Neural crest cell (in vitro differentiated cells): ENCODE measurements at regions not wholly inside any gene's neighbourhood (a gene's known extent, or its start where the extent isn't known, plus 50 kb on each side); places are given as distances from the start of the nearest gene placed in this dataset.

ENCODE experiments used
- DNase-seq: peaks from one replicate; pipeline ENCODE4 v3.0.0; 2021; ENCODE audit warnings: low read depth, mixed read lengths, low spot score
- H3K27ac Mint-ChIP-seq: one replicate; pipeline ENCODE4 v1.8.0; 2021; ENCODE audit warnings: mild to moderate bottlenecking, mixed read lengths; ENCODE audit not compliant: unreplicated experiment
- H3K27me3 Mint-ChIP-seq: 2 replicates; pipeline ENCODE4 v1.8.0; 2021; ENCODE audit warnings: low read depth, mild to moderate bottlenecking, mixed read lengths
- H3K36me3 Mint-ChIP-seq: 2 replicates; pipeline ENCODE4 v1.8.0; 2021; ENCODE audit warnings: low read depth, mild to moderate bottlenecking, mixed read lengths
- H3K4me1 Mint-ChIP-seq: 2 replicates; pipeline ENCODE4 v1.8.0; 2021; ENCODE audit warnings: mixed read lengths
- H3K4me3 Mint-ChIP-seq: one replicate; pipeline ENCODE4 v1.8.0; 2021; ENCODE audit warnings: mild to moderate bottlenecking, mixed read lengths
- H3K9me3 Mint-ChIP-seq: 2 replicates; pipeline ENCODE4 v1.8.0; 2021; ENCODE audit warnings: mixed read lengths
- CTCF ChIP-seq: fragments of 200-600 bp; sonication (generic); conservative IDR thresholded peaks from 2 replicates; pipeline ENCODE4 v1.5.0; 2021; ENCODE audit warnings: antibody characterized with exemption, mild to moderate bottlenecking

GRCh38 chr1:212155219-212155618, 119.7 kb downstream of the DTL start:
- H3K27ac Mint-ChIP-seq = no peak overlapping the region
- DNase-seq = no peak
- no peaks in the 10 kb centered on the region for H3K36me3 Mint-ChIP-seq
- H3K4me1 Mint-ChIP-seq = peaks cover 6% of the 10 kb centered on the region
- no peak for TF ChIP-seq CTCF
- peaks cover 5% of the 10 kb centered on the region for H3K9me3 Mint-ChIP-seq
- H3K4me3 Mint-ChIP-seq = no peak overlapping the region
- H3K27me3 Mint-ChIP-seq = no peaks in the 10 kb centered on the region

- DNase-seq = no peak
- Mint-ChIP-seq H3K4me3 (no peak overlapping the region), H3K9me3 (peaks cover 5% of the 10 kb centered on the region), H3K36me3 (no peaks in the 10 kb centered on the region), H3K27me3 (no peaks in the 10 kb centered on the region), H3K27ac (peak overlapping the region; percentile 8), H3K4me1 (peaks cover 3% of the 10 kb centered on the region)
- TF ChIP-seq CTCF = no peak
Measured at GRCh38 chr1:212157252-212157651, 121.7 kb downstream of the DTL start.

- Mint-ChIP-seq H3K9me3 (no peaks in the 10 kb centered on the region), H3K27me3 (no peaks in the 10 kb centered on the region), H3K4me1 (no peaks in the 10 kb centered on the region), H3K27ac (no peak overlapping the region), H3K36me3 (no peaks in the 10 kb centered on the region), H3K4me3 (no peak overlapping the region)
- TF ChIP-seq CTCF = no peak
- DNase-seq = no peak
Measured at GRCh38 chr1:212158912-212159796, 123.6 kb downstream of the DTL start.

- DNase-seq = no peak
- Mint-ChIP-seq H3K36me3 (no peaks in the 10 kb centered on the region), H3K27me3 (no peaks in the 10 kb centered on the region), H3K4me1 (no peaks in the 10 kb centered on the region), H3K9me3 (no peaks in the 10 kb centered on the region), H3K27ac (no peak overlapping the region), H3K4me3 (no peak overlapping the region)
- TF ChIP-seq CTCF = no peak
Measured at GRCh38 chr1:212161231-212161781, 123.9 kb upstream of the PPP2R5A start.

GRCh38 chr1:212162635-212163034, 122.6 kb upstream of the PPP2R5A start:
- Mint-ChIP-seq H3K9me3 (no peaks in the 10 kb centered on the region), H3K27me3 (no peaks in the 10 kb centered on the region), H3K27ac (no peak overlapping the region), H3K4me3 (no peak overlapping the region), H3K4me1 (no peaks in the 10 kb centered on the region), H3K36me3 (no peaks in the 10 kb centered on the region)
- DNase-seq = no peak
- TF ChIP-seq CTCF = no peak
